CD4-positive, alpha-beta T cell treated with Interferon alpha-2 for 1 hour (primary cell): ENCODE measurements at regions not wholly inside any gene's neighbourhood (a gene's known extent, or its start where the extent isn't known, plus 50 kb on each side); places are given as distances from the start of the nearest gene placed in this dataset.

Experiments
- DNase-seq, 2 donors: peaks; one replicate each; pipeline ENCODE4 v3.0.0-alpha.2; 2020 to 2022

DNA sequence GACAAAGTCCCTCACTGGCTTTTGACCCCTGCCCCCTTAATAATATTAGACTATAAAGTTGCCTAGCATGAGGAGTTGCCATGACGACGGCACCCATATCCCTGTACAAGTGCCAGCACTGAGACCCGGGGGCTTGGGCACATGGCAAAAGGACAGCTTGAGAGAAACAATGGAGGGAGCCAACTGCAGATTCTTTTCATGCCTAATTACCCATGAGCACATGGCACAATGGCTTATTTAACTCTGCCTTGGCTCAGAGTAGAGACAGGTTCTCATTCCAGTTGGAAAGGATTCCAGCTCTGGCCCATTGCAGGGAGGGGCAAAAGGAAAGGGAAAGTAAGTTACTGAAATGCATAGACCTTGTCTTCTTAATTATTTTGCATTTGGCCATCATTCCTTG is 261.2 kb upstream of the UBASH3B start:
- DNase-seq: no peak

DNA sequence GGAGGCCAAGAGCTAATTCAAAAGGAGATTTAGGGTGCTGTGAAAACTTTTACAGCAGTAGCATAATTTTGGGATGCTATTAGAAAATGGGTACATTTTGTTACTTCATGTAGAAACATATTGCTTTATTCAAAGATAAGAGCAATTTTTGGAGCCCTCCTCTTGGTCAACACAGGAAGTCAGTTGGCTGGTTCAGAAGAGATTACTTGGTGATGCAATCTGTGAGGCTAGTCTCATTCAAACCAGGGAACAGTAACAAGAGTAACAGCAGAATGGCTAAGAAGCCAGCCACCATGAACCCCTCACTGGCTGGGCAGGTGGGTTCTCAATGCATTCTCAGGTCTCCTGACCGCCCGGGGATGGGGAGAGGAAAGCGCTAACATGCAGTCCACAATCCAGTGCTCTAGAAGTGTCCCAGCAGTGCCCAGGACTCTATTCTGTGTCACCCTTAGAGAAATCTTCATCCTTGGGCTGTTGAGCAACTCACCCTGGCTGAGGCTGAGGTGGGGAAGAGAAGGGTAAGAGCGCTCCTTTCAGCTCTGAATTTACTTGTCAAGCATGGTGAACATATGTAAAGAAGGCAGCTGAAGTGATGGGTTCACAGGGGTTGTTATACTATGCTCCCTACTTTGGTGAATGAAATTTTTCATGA is 262.2 kb upstream of the UBASH3B start:
- DNase-seq: no peak

DNA sequence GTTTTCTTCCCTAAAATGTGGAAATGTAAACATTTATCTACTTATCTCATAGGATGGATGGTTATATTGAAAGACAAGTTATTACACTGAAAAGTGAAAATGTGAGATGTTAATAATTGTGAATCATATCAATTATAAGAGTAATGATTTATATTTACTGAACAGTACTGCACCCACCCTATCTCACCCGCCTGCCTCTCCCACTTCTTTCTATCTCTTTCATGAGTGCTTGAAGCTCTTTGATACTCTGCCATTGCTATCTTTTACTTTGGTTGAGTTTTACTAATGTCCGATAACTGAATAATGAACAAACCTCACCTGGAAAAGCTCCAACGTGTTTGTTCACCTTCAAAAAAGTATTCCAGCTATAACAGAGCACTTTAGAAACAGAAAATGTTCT is 263.0 kb upstream of the UBASH3B start:
- no peak for DNase-seq

DNA sequence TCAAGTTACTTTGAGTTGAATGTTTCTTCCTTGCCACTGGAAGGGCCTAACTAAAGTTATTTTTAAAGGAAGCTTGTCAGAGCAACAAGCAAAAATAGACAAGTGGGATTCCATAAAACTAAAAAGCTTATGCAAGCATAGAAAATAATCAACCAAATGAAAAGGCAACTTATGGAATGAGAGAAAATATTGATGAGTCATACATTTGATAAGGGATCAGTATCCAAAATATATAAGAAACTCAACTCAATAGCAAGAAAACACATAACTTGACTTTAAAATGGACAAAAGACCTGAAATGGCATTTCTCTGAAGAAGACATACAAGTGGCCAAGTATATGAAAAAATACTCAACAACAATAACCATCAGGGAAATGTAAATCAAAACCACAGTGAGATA is 264.5 kb upstream of the UBASH3B start:
- DNase-seq: no peak

DNA sequence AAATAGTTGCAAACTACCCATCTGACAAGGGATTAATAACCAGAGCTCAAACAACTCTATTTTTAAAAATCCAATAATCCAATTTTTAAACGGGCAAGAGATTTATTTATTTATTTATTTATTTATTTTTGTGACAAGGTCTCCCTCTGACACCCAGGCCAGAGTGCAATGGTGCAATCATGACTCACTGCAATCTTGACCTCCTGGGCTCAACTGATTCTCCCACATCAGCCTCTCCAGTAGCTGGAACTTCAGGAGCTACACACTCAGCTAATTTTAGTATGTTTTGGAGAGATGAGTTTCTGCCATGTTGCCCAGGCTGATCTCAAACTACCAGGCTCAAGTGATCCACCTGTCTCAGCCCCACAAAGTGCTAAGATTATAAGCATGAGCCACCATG is 267.2 kb upstream of the BLID start:
- no peak for DNase-seq

DNA sequence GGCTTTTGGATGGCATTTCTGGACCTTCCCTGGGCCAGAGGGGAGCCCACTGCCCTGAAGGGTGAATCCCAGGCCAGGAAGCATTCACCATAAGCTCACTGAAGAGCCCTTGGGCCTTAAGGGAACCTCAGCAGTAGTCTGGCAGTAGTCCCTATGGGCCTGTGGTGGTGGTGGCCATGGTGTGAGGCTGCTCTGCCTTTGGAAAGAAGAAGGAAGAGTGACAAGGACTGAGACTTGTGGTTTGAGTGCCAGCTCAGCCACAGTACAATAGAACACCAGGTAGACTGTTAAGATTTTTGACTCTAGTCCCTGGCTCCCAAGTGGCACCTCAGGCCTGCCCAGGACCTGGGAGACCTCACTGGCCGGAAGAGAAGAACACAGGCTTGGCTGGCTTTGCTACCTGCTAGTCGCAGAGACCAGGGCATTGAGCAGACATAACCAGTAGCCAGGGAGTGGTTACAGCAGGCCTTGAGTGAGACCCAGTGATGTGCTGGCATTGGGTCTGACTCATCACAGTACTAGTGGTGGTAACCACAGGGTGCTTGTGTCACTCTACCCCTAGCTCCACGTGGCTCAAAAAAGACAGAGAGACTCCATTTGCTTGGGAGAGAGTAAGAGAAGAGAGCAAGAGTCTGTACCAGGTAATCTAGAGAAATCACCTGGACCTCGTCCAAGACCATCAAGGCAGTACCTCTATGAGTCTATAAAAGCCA is 259.8 kb upstream of the BLID start:
- no peak for DNase-seq

DNA sequence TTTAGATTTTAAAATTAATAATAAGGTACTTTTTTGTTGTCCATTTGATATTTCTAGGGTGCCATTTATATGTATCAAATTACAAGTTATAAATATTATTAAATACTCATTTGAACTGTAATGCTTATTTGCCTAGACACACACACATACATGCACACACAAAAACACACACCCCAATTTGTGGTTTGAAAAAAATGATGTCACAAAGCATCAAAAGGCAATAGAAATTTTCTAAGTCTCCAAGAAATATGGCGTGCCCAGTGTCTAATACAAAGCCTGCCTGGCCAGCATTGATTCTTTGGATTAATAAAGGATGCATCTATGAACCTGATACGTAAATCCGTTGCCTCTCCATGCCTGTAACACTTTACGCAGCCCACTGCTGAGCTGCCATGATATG is 252.8 kb upstream of the BLID start:
- DNase-seq: no peak

DNA sequence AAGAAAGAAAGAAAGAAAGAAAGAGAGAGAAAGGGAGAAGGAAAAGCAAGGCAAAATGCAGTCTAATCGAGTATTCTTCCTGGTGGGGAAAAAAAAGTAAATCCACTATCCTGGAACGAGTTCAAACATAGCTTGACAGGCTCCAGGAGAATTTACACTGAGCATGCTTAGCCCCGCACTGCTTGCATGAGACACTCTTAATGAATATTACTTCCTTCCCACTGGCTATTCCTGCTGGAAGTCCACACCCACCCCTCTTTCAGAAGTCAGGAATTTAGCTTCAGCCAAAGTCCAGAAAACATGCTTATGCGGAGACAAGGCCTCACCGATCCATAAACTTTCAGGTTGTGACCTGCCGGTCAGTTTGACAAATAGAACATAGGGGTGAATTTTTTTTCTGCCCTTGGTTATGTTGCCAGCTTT is 251.8 kb upstream of the BLID start:
- no peak for DNase-seq

DNA sequence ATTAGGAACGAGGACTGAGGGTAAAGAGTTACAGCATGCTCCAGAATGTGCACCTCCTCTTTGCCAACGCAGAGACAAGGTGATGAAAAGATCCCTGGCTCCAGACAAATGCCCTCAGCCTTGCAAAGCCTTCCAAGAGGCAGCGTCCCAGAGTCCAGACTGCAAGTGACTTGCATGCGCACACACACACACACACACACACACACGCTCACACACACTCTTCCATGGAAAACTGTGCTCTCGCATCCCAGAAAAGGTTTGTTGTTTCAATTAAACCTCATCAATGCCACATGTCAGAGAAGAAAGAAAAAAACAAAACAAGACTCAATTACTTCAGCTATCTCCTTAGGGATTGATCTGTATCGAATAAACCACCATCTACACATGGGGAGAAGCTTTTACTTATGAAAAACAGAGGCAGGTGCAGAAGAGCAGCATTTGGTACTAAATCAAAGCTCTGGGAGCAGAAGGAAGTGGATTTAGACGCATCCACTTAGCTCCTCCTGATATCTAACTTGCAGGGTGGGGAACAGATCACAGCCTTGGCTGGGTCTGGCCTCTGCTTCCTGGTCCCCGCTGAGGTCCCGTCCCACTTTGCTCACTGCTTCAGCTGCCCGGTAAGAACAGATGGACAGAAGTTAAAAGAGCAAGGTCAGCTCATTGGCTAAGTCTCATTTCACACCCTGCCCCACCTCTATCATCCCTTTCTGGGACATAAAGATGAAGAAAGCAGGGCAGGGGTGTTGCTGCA is 249.8 kb upstream of the BLID start:
- DNase-seq: no peak

DNA sequence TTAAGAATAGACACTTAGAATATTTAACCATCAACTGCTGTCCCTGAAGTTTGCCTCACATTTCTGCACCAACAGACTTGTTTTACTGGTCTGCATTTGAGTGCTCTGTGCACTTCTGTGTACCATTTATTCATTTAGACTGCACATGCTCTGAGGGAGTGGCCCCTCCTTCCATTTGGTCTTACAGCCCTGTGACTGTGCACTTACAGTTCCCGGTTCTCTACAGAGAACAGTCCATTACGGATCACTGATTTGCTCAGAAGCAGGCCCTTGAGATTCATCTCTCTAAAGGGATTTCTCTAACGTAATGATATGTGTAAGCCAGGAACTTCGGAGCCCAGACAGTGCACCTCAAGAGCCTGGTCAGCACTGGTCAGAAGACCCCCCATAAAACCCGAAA is 247.3 kb upstream of the BLID start:
- DNase-seq: no peak

DNA sequence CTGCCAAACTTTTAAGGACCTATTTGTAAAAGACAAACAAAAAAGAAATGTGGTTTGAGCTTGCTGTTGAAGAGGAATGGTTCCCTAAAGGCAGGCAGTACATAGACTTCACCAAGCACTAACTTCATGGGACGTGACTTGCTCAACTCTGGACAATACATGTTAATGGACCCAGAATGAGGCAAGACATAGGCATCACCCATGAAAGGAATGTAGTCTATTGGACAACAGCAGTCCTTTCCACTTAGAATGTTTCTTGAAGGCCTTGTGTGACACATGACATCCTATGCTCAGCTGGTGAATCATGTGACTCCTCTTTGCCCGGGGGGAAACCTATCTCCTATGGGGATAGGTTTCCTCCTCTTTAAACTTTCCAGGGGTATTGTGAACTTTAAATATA is 246.4 kb upstream of the BLID start:
- DNase-seq: no peak

DNA sequence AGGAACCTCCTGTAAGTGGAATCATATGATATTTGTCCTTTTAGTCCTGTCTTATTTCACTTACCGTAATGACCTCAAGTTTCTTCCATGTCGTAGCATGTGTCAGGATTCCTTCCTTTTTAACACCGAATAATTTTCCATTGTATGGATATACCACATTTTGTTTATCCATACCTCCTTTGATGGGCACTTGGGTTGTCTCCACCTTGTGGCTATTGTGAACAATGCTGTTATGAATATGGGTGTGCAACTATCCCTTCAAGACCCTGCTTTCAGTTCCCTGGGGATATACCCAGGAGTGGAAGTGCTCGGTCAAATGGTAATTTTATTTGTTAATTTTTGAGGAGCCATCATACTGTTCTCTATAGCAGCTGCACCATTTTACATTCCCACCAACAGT is 244.9 kb upstream of the BLID start:
- DNase-seq: no peak

DNA sequence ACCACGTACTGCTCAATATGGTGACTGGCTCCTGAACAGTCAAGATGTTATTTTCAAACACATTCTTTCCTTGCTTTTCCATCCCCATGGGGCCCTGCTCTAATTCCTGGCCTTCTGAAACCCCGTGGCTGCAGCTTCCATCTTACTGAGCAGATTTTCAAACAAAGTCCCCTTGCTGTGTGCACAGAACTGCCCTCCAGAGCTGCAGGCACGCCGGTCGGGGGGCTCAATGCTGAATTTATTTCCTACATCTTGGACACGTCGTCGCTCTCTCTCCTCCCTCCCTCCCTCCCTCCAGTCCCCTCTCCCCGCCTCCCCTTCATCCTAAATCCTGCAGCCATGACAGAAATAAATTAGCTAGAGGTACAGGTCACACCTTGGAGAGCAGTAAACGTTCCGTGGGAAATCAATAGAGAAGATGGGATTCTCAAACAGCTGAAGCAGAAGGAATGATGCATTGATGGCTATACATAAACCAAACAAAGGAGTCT is 243.1 kb upstream of the BLID start:
- DNase-seq: no peak

DNA sequence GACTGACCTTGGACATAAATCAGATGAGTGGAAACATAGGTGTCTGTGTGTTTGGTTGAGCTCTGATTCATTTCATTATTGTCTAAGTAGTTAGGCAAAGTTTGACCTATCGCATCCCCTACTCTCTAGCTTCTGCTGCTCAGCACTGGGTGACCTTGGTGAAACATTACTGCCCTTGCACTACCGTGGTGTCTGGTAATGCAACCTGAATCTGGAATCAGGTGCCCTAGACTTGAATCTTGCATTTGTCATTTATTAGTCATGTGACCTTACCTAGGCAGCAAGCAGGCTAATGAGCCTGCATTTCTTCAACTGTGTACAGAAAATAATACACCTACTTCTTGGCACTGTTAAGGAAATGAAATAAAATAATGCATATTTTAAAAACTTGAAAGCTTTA is 242.3 kb upstream of the BLID start:
- DNase-seq: no peak

DNA sequence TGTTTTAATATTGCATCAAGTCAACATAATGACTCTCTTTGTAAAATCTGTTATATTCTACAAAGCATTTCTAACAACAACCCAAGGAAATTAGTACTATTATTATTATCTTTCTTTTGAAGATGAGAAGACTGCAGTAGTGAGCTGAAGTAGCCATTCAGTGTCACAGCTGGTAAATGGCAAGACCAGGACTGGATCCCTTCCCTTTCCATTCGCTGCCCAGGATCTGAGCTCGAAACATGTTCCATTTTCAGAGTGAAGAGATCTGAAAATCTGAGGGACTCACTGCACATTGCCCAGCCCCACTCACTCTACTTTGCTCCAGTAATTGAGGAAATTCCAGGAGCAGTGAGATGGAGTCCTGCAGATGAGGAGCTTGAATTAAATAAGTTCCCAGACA is 240.0 kb upstream of the BLID start:
- DNase-seq: no peak

DNA sequence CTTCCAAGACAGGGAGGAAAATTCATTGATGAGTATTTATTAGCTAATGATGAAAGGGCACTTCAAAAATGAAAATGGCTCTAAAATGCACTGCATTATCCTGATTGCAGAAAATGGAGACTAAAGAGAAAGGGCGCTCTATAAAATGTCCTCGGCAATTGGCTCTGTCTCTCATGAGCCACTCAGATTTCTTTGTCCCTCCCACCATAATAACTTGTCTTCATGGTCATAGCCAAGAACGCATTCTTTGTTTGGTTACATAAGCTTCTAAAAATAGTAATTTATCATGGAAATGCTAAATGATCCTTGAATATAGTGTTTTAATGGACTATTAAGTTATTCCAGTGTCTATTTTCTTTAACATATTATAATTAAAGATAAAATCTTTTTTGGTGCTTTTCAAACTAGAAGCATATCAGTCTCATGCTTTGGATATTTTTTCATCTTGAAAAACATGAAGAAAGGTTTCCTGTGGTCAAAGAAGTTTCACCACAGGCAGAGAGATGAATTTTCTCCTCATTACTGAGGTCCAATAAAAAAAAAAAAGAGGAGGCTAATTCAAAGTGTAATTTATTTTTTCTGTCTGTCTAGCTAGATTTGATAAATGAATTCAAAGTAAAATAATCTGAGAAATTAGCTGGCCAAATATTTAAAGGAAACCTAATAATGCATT is 238.1 kb upstream of the BLID start:
- DNase-seq: no peak

DNA sequence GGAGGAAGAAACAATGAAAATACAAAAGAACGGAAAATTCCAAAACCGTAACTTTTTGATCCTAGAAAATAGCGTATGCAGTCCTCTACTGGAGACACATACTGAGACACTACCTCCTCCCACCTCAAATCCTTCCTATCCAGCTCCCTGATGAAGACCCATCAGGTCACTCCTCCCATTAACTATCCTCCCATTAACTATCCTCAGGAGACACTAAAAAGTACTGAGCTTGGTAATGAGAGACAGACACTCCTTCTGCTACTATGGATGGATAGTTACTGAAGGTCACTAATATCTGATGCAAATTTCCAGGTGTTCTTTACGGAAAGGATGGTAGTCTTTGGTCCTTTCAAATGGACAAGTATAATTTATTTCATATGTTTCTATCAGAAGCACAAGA is 237.5 kb upstream of the BLID start:
- DNase-seq: no peak

DNA sequence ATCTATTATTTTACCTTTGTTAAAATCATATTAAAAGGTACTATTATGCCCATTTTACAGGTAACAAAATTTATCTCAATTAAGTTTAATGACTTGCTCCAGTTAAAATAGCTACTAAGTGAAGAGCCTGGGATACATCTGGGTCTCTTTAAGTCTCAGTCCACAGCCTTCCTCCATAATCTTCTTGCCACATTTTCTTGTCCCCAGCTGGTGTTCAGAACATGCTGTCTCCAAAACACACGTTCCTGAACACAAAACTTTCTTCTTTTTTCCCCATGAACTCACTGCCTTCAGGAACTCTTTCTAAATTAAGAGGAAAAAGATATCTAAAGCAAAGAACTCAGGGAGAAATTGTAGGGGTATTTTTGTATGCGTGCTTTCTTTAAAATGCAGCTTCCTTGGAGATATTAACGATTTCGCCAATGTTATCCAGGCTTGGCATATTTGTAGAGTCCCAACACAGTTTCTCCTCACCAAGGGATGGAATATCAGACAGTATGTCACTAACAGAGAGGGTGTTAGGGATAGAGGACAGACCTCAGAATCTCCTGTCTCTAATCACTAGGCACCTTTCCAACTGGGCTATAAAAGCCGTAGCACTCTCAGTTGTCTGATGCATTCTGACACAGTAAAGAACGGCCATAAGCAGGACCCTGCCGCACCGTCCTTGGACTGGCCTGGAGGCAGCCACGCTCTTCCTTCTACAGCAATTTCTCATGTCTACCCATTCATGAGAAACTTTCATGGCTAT is 232.8 kb upstream of the BLID start:
- DNase-seq: no peak

DNA sequence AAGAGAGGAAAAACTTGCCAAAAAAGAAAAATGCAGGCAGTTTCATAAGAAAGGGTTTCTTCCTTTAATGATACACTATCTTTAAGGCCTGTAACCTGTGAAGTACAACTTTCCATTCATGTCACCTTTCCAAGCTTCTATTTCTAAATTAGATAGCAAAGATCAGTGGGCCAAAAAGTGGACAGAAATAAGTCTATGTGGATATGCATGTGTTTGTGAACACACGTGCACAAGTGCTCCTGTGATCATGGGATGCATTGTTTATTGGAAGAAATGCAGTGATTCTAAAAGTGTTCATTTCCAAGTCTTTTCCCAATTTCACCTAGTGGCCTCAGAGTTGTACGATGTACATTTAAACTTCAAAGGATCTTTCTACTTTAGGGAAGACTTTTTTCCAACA is 230.0 kb upstream of the BLID start:
- no peak for DNase-seq

DNA sequence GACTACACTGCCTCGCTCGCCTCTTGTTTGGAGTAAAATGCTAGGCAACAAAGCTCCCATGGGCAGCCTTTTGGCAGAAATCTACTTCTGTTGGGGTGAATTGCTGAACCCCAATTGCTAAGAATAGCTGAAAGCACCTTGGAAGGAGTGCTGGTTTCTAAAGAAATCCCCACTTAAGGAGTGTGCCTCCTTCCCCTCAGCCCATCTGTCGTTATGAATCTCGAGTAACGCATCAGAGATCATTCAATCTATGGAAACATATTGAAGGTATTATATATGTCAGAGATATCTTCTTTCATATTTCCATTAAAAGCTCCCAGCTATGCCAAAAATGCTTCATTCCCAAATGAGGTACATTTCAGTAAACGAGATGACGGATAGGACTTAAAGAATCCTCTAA is 229.6 kb upstream of the BLID start:
- no peak for DNase-seq

DNA sequence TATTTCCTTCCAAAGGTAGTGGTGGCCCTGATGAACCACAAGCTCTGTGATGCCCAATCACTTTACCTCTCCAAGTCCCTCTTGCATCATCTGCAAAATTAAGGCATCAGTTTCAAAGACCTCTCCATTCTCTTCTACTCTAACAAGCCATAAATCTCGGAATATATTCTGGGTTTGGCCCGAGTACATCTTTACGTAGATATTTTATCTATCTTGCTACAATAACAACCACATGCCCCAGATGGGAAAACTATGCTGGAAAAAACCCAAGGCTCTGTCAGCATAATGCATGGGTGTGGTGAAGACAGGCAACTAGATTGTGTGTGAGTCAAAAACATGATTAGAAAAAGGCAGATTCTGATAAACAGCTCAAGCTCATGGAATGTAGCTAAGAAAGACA is 228.2 kb upstream of the BLID start:
- DNase-seq: no peak

DNA sequence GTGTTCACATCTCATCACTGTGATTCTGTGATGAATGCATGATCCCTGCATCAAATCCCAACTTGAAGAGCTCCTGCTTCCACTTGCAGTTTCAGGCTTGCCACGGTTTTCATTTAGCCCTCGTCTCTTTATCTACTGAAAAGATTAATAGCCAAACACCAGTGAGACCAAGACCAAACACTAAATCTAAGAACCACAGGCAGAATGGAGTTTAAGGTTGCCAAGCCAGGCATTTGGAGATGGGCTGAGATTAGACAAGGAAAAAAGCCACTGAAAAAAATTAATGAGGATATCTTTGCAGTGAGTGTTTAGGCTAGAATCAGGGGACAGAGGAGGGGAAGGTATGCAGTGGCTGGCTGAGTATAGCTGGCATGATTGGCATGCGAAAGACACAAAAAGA is 227.2 kb upstream of the BLID start:
- no peak for DNase-seq
